ENCODE measurements at regions not wholly inside any gene's neighbourhood (a gene's known extent, or its start where the extent isn't known, plus 50 kb on each side); places are given as distances from the start of the nearest gene placed in this dataset.
A peak's percentile ranks its signal among the peaks of the same experiment; 100 is the strongest.

DNA sequence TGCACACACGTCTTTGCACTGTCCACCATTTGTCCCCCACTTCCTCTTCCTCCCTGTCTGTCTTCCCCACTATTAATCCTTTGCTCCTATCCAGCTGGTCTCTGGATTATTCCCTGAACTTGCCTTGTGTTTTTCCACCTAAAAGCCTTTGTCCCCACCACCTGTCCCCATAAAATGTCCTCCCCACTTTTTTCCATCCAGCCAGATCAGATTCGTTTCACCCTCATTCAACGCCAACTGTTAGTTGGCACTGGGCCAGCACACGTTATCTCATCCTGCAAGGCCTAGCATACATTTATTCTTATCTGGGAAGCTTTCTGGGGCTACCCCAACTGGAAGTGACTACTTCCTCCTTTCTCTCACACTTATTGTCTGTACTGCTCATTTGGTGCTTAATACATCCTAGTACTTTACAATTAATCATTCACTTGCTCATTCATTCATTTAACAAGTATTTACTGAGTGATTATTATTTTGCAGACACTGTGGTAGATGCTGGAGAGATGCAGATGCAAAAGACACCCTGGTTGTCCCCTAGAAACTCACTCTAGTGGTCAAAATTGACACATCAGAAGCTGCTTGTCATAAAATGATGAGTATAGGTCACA lies 96.2 kb downstream of the RASSF10 start:
- no peak for DNase-seq

DNA sequence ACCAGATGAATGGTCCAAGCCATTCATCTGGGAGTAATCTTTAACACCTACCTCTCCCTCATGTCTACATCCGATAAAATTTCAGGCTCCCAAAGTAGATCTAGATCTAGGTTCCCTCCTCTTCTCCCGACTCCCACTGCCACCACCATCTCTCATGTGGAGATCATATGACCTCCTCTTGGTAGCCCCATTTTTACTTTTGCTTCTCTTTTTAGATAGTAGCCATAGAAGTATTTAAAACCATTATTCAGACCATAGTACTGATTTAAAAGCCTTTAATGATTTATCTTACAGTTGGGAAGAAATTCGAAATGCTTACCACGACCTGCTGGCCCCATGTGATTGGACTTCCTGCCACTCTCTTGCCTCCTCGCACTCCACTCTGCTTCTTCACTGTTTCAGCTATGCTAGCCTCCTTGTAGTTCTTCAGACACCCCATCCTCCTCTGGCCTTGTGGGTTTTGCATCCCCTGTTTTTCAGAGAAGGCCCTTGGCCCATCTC lies 98.5 kb downstream of the RASSF10 start:
- no peak for DNase-seq

DNA sequence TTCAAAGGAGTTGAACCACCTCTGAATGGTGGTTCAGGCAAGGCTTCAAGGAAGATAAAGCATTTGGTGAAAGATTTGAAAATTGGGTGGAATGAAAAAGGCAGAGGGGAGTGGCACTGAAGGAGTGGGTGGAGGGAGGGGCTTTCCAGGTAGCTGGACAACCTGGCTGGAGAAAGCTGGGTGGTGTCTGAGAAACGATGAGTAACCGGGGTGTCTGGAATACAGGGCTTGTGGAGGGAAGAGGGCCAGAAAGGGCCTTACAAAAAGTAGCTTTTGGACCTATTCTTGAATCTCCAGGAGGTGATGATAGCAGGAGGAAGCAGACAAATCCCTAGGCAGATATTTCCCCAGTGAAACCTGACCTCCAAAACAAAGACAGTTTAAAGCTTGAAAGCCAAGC lies 99.3 kb downstream of the RASSF10 start:
- no peak for DNase-seq

DNA sequence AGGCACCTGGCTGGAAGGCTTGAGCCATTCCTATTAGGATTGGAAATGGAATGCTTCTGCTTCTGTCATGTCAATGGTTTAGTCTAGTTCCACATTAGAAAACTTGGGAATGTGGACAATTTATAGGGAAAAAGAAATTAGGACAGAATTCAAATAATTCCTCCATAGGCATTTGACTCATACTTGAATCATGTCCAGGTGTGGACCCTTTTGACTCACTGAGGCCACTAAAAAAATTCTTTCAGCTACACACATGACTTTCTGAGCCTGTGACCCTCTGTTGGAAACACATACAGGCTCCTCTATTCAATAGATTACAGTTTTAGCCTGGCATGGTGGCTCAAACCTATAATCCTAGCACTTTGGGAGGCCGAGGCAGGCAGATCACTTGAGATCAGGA lies 100.5 kb downstream of the RASSF10 start:
- DNase-seq = no peak

DNA sequence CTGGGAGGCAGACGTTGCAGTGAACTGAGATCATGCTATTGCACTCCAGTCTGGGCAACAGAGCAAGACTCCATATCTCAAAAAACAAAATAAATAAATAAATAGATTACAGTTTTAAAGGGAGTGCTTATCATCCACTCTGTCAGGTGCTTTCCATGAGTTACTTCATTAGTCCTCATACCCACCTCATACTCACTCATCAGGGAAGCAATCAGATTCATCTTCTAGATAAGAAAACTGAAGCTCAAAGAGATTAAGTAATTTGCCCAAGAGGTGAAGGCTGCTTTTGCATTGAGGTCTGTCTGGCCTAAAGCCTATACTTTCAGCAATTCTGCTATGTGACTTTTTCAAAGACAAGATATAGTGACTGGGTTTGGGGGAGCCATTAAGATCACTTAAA lies 101.0 kb downstream of the RASSF10 start:
- no peak for DNase-seq

DNA sequence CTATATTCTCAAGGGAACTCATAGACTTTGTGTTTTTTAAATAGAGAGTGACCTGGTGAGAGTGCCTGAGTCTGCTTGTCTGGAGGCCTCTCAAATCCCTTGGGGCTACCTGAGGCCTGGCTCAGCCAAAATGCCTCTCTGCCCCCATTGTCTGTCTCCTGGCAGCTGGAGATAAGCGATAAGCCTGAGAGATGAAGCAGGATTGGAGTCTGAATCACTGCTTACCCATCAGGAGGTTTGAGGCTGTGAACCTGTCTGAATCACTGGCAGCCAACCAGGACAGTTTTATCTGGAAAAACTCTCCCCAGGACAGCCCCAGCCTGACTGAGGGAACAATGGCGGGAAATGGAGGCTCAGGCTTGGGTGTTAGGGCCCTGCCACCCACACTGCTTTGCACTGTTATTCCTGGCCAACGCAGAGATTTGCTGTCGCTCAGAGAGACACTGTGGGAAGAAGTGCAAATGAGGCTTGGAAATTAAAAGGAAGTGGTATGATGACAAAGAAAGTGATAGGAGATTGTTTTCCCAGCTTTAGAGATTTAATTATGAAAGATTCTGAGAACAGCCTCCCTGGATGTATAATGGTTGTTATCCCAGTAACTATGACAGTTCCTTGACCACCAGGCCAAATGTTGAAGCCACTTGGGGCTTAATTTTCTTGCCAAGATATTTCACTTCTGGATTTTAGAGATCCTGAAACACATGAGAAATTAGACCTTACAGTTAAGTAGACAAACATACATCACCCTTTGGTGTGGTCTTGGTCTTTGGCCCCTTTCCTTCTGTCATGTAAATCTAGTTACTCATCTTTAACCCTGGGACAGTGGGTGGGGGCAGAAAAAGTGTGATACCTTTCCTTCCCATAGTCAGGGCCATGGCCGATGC lies 102.1 kb downstream of the RASSF10 start:
- DNase-seq = peak; percentile 33

DNA sequence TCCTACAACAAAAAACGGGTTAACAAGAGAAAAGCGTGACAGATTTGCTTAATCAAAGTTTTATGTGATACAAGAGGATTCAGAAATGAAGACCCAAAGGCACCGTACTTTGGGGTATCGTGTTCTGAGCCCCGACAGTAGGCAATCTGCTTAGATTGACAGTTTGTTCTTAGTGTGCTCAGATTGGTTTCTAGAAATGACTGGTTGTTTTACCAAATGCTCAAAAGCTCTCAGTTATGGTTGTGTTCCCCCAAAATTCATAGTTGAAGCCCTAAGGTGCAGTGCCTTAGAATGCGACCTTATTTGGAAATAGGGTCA lies 102.7 kb downstream of the RASSF10 start:
- no peak for DNase-seq

DNA sequence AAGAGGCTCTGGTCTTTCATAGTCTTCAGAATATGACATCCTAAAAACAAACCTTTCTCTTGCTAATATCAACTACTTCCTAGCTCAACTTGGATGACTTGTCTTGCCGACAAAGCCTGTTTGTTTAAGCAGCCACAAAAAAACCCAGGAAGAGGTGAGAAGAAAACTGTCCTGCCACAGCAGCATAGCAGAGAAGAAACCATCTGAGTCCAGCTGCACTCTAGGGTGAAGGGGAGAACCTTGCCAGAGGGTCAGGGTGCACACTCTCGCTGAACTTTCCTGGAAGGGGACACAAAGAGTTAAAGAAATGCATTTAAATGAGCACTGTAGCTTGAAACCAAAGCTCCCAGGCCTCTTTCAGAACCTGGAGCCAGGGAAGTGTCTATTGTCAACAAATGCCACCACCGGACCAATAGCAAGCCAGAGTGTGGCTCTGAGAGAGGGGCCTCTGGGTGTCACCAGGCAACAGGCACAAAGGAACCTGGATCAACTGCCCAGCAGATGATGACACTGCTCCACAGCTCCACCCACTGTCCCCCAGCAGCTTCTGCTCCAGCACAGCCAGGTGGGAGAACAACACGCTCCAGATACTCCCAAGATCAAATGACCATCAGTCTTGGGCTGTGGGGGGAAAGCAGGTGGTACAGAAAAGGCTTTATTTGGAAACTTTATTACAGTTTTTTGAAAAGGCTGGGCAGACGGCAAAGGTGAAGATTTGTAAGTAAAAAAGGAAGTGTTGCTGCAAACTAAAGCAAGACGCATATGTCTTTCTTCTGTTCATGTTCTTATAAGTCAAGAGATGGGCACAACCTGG lies 105.7 kb downstream of the RASSF10 start:
- no peak for DNase-seq

DNA sequence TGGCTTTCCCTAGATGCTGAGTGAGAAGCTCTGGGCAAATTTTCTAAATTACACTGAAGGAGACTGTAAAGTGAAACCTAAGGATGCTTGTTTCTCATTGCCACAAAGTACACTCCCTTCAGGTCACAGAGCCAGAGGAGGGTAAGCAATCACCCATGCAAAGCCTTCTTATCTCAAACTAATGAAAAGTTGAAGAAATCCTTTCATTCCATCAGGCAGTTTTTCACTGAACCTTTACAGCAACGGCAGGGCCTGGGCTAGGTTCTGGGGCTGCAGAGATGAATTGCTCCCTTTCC lies 106.2 kb downstream of the RASSF10 start:
- DNase-seq = no peak

DNA sequence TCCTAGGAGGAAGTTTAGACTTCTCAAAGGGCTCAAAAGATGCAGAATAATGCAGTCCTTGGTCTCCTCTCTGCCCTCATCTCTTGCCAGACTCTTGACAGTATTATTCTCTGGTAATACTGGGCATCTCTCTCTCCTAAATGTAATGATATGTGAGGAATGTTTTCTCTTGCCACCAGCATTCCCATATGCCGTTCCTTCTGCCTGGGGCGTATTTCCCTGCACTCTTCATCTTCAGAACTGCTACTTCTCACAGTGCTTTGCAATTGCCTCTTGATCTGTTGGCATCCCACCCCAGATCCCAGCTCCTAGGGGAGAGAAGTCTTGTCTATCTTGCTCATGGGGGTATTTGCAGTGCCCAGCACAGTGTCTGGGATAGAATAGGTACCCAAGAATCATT lies 107.4 kb downstream of the RASSF10 start:
- DNase-seq = no peak

DNA sequence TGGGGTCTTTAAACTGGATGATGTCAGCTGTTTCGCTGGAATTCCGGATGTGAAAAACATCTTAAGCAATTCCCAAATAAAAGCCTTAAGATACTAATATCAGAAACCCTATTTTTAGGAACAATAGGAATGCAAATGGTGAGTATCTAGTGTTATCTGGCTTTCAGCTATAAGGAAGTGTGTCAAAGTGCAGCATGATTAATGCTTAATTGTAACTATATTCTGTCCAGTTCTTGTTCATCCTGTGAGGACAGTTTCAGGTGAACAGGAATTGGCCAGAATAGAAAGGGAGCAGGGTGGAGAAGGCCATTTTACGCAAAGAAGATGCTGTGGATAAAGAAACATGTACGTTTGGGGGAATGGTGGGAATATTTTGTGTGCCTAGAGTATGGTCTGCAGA lies 108.2 kb downstream of the RASSF10 start:
- DNase-seq = no peak

DNA sequence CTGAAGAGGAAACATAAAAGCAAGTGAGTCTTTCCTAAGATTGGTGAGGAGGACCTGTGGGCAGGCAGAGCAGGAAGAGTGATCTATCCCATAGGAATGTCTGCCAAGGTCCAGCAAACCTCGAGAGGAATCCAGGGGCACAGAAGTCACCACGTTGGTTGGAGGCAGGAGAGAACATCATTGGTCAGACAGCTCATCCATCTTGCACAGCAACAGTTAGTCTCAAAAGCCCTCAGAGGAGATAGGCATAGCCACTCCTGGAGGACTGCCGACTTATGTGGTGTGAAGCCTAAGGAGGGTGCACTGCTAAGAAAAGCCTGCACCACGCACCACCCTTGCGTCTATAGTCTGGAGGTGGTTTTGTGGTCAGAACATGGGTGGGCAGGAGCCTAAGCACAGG lies 109.1 kb downstream of the RASSF10 start:
- peak; percentile 93 for DNase-seq

DNA sequence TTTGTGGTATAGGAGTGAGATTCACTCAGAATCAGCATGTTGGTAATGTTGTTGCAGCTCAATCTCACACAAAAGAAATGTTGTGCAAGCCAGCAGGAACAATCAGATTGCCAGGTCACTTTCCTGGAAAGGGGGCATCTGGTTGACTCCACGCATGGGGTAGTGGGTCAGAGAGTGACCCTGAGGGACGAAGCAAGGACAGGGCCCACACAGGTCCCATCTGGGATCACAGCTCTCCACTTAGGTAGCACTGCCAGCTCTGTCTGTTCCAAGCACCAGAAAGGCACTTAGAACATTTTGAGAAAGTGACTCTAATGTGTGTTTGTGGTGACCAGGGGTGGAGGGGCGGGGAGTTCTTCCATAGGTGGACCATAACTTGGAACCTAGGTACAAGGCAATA lies 109.5 kb downstream of the RASSF10 start:
- no peak for DNase-seq

DNA sequence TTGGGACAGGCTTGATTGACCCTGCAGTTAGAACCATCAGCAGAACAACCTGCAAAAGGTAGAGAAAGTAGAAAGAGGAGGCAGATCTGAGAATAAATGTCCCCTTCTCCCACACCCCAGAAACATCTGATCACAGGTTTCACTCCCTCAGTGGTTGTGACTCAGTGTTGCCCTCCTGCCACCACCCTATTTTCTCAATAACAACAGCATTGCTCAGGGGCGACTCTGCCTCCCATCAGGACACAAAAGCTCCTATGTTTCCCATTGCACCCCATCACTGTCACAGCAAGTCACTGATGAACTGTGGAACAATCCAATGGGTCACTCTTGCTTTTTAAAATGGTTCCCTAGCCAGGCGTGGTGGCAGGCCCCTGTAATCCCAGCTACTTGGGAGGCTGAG lies 110.2 kb downstream of the RASSF10 start:
- peak; percentile 23 for DNase-seq

DNA sequence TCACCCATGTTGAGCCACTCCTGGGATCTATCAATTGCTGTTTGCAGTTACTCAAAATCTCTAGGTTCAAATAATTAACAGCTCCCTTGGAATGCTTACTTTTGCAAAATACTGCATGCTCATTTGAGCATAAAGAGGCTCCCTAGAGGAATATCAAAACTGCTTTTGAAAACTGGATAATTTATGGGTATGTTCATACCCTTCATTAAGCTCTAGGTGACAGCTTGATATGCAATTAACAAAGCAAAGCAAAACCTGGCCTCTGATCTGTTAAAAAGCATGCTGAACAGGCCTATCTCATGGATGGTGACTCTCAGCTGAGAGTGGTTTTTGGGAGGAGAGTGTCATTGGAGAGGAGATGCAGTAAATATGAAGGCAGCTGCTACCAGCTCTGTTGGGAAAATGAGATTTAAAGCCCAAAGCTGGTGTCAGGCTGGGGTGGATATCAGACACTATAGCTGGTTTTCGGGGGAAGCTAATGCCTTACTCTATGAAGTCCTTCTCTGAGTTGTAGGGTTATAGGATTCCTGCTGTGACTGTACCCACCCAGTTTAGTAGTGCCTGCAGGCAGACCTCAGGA lies 110.9 kb downstream of the RASSF10 start:
- DNase-seq = peak; percentile 20

DNA sequence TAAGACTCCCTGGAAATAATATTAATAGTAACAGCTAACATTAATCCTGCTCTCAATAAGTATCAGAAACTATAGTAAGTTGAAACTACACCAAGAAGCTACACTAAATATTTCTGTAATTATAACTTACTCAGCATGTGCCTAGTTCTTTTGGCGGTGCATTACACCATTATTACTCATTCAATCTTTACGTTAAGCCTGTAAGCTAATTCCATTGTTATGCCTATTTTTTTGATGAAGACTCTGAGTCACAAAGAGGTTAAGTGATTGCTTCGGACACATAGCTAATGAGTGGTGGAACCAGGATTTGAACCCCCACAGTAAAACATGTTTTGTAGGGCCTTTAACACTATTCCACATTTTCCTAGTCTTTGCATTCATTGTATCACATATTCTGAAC lies 111.6 kb downstream of the RASSF10 start:
- DNase-seq = peak; percentile 92

DNA sequence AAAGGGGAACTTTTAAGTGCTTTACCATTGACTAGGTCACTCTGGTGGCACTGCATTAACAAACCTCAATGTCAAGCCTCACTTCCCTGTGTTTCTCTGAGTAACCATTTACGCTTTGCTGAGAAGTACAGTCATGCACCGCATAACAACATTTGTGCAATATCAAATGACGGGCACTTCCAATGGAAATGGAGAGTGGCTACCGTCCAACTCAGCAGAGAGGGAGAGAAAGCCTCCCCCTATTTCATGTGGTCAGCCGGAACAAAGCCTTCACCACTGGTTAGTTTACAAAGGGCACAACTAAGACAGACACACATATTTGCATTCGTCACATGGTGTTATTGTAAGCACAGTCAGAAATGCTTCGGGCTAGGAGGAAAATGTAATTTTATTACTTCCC lies 117.3 kb downstream of the RASSF10 start:
- no peak for DNase-seq

DNA sequence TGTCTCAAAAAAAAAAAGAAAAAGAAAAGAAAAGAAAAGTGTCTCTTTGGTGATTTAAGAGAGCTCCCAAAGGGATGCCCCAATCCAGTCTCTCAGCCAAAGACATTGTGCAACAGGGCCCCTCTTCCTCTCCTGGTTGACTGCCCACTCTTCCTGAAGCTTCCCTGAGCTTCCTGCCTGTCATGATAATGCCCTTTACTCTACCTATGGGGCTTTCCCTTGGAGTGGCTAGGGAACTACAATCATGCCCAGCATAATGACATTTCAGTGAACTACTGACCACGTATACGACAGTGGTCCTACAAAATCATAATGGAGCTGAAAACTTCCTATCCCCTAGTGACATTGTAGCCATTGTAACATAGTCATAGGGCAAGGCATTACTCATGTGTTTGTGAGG lies 118.0 kb downstream of the RASSF10 start:
- no peak for DNase-seq

DNA sequence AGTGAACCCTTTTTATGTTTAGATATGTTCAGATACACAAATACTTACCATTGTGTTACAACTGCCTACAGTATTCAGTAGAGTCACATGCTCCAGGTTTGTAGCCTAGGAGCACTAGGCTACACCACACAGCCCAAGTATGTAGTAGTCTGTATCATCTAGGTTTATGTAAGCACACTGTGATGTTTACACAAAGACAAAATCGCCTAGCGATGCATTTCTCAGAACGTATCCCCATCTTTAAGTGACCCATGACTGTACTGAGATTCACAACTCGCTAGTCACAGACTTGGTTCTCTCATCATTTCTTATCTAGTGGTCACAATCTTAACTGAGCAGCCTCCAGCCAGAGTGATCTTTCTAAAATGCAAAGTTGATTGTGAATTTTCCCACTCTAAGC lies 119.2 kb downstream of the RASSF10 start:
- no peak for DNase-seq

DNA sequence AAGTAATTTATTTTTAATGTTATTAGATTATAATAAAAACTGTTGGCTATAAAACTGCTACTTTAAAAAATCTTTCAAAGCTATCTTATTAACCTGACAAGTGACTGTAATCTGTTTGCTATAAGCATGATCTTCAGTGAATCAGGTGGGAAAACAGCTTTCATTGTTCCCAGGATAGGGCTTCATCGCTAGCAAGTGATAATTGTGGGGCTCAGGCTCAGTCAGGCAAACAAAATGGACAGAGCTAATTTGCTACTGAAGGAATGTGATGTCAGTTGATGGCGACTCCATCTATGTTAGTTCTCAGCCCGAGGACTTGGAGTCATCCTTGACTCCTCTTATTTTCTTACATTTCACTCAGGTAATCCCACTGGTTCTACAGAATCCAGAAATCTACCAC lies 125.0 kb downstream of the RASSF10 start:
- no peak for DNase-seq

DNA sequence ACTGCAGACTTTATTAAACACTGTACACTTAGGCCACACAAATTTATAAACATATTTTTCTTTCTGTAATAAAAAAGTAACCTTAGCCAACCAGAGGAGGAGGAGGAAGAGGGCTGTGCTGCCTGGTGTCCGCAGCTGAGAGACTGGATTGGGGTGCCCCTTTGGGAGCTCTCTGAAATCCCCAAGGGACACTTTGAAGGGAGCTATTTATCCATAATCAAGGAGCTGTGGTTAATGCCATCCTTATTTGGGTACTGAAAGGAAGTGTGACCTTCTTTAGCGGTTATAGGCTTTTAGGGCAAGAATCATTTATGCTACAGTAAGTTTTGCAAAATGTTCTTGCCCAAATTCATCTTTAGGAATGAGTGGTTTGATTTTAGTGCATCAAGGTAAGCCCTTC lies 125.8 kb downstream of the RASSF10 start:
- DNase-seq = no peak

DNA sequence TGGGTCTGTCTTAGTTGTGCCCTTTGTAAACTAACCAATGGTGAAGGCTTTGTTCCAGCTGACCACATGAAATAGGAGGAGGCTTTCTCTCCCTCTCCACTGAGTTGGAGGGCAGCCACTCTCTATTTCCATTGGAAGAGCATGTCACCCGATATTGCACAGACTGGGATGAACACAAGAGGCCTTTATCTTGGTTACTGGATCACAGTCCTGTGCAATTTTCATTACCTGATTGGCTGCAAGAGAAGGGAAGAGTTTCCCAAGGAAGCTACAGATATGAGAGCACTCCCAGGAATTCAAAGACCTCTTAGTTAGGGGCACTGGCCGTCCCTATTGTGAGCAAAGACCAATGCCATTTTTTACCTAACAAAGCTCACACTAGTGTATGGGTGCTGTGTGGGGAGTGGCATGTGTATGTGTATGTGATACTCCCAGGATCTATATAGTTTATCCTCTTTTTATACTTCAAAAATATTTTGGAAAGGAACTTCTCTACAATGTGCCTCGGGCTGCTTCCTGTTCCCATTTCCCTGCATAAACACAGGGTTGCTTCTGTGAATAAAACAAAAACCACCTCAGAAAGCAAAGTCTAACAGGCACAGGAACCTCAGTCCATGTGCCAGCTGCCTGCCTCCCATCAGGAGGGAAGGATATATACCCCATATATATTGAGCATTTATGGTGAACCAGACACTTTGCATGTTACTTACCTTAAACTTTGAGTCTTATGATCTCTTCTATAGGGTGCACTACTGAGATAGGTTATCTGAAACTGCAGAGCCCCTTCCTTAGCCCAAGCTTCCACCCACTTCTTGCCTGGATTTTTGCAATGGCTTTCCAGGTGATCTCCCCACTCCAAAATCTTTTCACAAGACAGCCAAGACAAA lies 126.5 kb downstream of the RASSF10 start:
- peak; percentile 67 for DNase-seq

DNA sequence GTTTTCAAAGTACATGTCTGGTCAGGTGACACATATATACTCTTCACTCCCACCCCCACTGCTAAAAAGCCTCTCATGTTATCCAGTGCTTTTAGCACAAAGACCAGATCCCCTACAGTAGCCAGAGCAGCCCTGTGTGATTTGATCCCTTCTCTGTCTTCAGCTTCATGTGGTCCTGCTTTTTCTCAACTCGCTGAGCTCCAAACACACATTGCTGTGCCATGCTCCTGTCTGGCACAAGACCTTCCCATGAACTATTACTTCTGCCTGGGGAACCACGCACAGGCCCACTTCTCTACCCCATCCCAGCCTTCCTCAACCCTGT lies 127.1 kb downstream of the RASSF10 start:
- no peak for DNase-seq

Data from fibroblast of skin of right quadriceps (primary cell).